ENCODE measurements at regions not wholly inside any gene's neighbourhood (a gene's known extent, or its start where the extent isn't known, plus 50 kb on each side); places are given as distances from the start of the nearest gene placed in this dataset.
A peak's percentile ranks its signal among the peaks of the same experiment; 100 is the strongest.

DNA sequence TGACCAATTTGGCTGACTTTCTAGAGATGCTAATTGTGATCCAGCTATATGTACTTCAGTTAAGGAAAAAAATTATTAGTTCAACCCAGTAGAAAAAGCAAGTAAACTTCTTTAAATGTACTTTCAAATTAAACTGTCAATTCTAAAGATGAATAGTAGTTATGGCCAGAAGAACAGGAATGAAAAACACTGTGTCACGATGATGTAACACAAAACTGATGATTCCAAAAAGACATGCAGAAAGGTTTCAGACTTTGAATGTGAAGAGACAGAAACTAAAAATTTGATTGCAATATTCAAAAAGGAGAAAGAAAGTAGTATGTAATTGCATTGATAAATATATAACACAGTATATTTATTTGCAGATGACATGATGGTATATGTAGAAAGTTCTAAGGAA lies 127.3 kb upstream of the NR4A3 start:
- no peak for DNase-seq
- Mint-ChIP-seq H3K9me3 (no peaks in the 10 kb centered on the region), H3K4me3 (no peak overlapping the region), H3K36me3 (ENCODE audit: low read depth) (no peaks in the 10 kb centered on the region), H3K4me1 (no peaks in the 10 kb centered on the region), H3K27me3 (peaks cover 14% of the 10 kb centered on the region), H3K27ac (no peak overlapping the region)
- ChIA-PET POLR2A (no interaction called here), CTCF (no interaction called here)

DNA sequence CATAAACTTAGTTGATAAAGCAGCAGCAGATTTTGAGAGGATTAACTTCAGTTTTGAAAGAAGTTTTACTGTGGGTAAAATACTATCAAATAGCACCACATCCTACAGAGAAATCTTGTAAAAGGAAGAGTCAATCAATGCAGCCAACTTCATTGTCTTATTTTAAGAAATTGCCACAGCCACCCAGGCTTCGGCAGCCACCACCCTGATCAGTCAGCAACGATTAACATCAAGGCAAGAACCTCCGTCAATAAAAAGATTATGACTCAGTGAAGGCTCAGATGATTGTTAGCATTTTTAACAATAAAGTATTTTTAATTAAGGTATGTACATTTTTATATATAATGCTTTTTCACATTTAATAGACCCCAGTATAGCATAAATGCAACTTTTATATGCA lies 122.3 kb upstream of the NR4A3 start:
- Mint-ChIP-seq H3K36me3 (ENCODE audit: low read depth) (no peaks in the 10 kb centered on the region), H3K4me1 (no peaks in the 10 kb centered on the region), H3K9me3 (no peaks in the 10 kb centered on the region), H3K27ac (no peak overlapping the region), H3K4me3 (no peak overlapping the region), H3K27me3 (peaks cover 12% of the 10 kb centered on the region)
- POLR2A ChIA-PET: no interaction called here
- DNase-seq: no peak
- CTCF ChIA-PET: no interaction called here

DNA sequence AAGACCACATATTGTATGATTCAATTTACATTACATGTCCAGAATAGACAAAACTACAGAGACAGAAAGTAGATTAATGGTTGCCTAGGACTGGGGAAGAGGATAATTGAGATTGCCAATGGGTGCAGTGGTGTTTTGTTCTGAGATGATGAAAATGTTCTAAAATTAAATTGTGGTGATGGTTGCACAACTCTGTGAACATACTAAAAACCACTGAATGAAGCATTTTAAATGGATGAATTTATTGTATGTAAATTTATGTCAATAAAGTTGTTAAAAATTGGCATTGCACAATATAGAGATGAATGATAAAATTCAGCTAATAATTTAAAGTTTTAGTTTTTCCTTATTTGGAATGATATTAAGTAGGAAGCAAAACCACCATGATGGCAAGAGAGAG lies 109.5 kb upstream of the NR4A3 start:
- H3K4me1 Mint-ChIP-seq: no peaks in the 10 kb centered on the region
- no peaks in the 10 kb centered on the region for H3K27me3 Mint-ChIP-seq
- POLR2A ChIA-PET: interaction anchor here (0.7 kb wide), 1 partner anchor 113 kb away, joined by 3 read pairs; no protein-coding TSS in a partner anchor
- H3K36me3 Mint-ChIP-seq (ENCODE audit: low read depth): no peaks in the 10 kb centered on the region
- no peak for DNase-seq
- no peak overlapping the region for H3K27ac Mint-ChIP-seq
- CTCF ChIA-PET: no interaction called here
- no peak overlapping the region for H3K4me3 Mint-ChIP-seq
- no peaks in the 10 kb centered on the region for H3K9me3 Mint-ChIP-seq

DNA sequence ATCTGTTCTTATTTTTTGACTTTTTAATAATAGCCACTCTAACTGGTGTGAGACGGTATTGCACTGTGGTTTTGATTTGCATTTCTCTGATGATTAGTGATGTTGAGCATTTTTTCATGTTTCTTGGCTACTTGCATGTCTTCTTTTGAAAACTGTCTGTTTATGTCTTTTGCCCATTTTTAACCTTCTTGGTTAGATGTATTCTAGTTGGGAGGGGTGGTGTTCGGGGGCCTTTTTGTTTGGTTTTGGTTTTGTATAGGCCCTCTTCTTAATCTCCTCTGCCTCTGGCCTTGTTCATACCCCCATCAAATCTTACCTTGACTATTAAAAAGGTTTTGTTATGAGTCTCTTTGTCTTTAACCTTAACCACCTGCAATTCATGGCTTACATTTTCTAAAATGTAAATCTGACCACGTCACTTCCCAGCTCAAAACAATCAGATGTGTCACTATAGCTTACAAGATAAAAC lies 107.8 kb upstream of the NR4A3 start:
- Mint-ChIP-seq H3K27me3 (no peaks in the 10 kb centered on the region), H3K4me3 (no peak overlapping the region), H3K27ac (no peak overlapping the region), H3K9me3 (no peaks in the 10 kb centered on the region), H3K36me3 (ENCODE audit: low read depth) (no peaks in the 10 kb centered on the region), H3K4me1 (no peaks in the 10 kb centered on the region)
- CTCF ChIA-PET: interaction anchor here (0.6 to 0.7 kb wide), 2 partner anchors 225 to 424 kb away, joined by 3 read pairs; no protein-coding TSS in a partner anchor
- DNase-seq: no peak
- POLR2A ChIA-PET: no interaction called here

DNA sequence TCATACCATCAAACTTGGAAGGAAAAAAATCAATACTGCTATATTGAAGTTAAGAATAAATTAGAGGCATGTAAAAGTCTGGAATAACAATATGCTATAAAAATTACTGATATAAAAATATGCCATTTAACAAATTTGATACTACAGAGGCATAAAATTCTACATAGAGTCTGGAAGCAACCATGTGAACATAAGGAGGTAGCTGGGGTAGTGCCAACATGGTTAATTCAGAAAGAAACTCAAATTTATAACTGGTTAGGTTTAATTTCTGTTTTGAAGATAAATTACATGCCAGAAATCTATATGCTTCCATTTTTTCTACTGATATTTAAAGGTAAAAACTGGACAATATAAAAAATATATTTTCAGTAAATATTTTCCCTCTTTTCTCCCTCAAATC lies 103.1 kb upstream of the NR4A3 start:
- H3K4me1 Mint-ChIP-seq: peaks cover 35% of the 10 kb centered on the region
- no peaks in the 10 kb centered on the region for H3K9me3 Mint-ChIP-seq
- ChIA-PET POLR2A (no interaction called here), CTCF (no interaction called here)
- H3K4me3 Mint-ChIP-seq: no peak overlapping the region
- no peaks in the 10 kb centered on the region for H3K36me3 Mint-ChIP-seq (ENCODE audit: low read depth)
- H3K27me3 Mint-ChIP-seq: no peaks in the 10 kb centered on the region
- H3K27ac Mint-ChIP-seq: no peak overlapping the region
- DNase-seq: no peak

DNA sequence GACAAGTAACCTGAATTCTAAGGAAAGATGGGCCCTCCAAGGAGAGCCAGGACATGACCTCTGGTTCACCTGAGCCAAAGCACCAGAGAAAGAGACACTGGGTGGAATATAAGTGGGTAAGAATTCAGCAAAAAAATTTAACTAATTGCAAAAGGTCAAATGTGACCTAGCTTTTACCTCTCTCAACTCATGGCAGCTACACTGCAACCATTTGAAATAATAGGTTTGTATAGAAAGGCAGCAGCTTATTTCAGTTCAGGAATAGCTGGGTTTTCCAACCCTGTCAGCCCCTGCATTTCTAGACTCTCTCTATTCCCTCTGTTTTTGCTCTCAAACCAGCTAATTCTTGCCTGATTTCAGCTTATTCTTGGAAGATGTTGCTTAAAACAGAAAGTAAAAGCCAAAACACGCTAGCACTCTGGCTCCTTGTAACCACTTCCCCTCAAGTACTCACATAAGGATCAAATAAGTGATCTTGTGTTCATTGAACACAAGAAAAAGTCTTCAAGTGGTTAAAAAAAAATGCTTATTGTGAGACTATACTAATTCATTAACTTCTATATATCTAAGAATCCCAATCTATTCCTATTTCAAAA lies 101.1 kb upstream of the NR4A3 start:
- Mint-ChIP-seq H3K36me3 (ENCODE audit: low read depth) (no peaks in the 10 kb centered on the region), H3K4me1 (peaks cover 35% of the 10 kb centered on the region), H3K9me3 (no peaks in the 10 kb centered on the region), H3K27me3 (no peaks in the 10 kb centered on the region), H3K27ac (peak overlapping the region; percentile 89), H3K4me3 (peak overlapping the region; percentile 55)
- CTCF ChIA-PET: interaction anchor here (0.6 to 1.2 kb wide), 2 partner anchors 34 to 623 kb away, joined by 3 read pairs; no protein-coding TSS in a partner anchor
- POLR2A ChIA-PET: interaction anchor here (0.8 kb wide), 1 partner anchor 42 kb away, joined by 3 read pairs; no protein-coding TSS in a partner anchor
- DNase-seq: peak; percentile 42

DNA sequence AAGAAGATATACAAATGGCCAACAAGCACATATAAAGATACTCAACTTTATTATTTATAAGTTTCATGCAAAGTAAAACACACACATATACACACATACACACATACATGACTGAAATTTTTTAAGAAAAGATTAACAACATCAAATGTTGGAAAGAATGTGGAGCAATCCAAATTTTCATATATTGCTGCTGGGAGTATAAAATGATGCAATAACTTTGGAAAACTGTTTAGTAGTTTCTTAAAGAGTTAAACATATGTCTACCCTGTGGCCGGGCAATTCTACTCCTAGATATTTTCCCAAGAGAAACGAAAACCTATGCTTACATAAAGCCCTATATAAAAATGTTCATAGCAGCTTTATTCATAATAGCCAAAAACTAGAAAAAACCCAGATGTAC lies 99.8 kb upstream of the NR4A3 start:
- DNase-seq: no peak
- ChIA-PET CTCF (no interaction called here), POLR2A (interaction anchor here (0.5 kb wide), 1 partner anchor 497 kb away, joined by 6 read pairs; no protein-coding TSS in a partner anchor)
- H3K27me3 Mint-ChIP-seq: no peaks in the 10 kb centered on the region
- no peak overlapping the region for H3K4me3 Mint-ChIP-seq
- no peak overlapping the region for H3K27ac Mint-ChIP-seq
- H3K4me1 Mint-ChIP-seq: peaks cover 35% of the 10 kb centered on the region
- H3K36me3 Mint-ChIP-seq (ENCODE audit: low read depth): no peaks in the 10 kb centered on the region
- H3K9me3 Mint-ChIP-seq: no peaks in the 10 kb centered on the region

DNA sequence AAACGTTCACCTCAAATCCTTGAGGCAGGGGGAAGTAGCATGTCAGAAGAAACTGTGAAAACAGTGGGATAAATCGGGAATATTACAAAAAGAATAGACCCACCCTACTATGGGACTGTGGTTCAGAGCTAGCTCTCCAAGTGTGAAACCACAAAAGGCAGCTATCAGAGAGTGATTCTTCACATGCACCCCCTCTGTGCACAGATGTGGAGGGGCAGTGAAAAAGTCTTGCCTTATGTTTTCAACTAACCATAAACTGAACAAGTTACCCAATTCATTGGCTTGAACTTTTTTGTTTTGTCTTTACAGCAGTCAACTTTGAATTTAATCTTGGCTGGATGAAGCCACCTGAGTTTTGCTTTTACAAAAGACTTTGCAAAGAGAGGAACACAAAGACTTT lies 98.8 kb upstream of the NR4A3 start:
- H3K27me3 Mint-ChIP-seq: no peaks in the 10 kb centered on the region
- no peak overlapping the region for H3K27ac Mint-ChIP-seq
- peaks cover 35% of the 10 kb centered on the region for H3K4me1 Mint-ChIP-seq
- no peak overlapping the region for H3K4me3 Mint-ChIP-seq
- CTCF ChIA-PET: no interaction called here
- no peaks in the 10 kb centered on the region for H3K9me3 Mint-ChIP-seq
- DNase-seq: no peak
- H3K36me3 Mint-ChIP-seq (ENCODE audit: low read depth): no peaks in the 10 kb centered on the region
- POLR2A ChIA-PET: no interaction called here

DNA sequence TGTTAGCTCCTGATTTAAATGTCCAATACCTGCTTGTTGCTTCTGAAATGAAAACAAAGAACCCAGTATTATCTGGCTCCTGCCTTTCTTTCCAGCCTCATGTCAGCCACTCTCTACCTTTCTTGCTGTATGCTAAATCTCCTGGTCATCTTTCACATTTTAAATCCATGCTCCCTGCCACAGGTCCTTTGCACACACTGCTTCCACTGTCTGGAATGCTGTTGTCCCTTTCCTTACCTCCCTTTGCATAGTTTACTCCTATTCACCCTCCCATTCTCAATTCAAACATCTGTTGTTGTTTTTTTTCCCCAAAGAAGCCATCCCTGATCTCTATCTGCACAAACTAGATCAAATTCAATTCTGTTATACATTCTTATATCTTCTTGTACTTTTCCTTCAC lies 97.0 kb upstream of the NR4A3 start:
- Mint-ChIP-seq H3K9me3 (no peaks in the 10 kb centered on the region), H3K36me3 (ENCODE audit: low read depth) (no peaks in the 10 kb centered on the region), H3K4me3 (no peak overlapping the region), H3K4me1 (peaks cover 30% of the 10 kb centered on the region), H3K27ac (no peak overlapping the region), H3K27me3 (no peaks in the 10 kb centered on the region)
- ChIA-PET CTCF (no interaction called here), POLR2A (no interaction called here)
- no peak for DNase-seq

DNA sequence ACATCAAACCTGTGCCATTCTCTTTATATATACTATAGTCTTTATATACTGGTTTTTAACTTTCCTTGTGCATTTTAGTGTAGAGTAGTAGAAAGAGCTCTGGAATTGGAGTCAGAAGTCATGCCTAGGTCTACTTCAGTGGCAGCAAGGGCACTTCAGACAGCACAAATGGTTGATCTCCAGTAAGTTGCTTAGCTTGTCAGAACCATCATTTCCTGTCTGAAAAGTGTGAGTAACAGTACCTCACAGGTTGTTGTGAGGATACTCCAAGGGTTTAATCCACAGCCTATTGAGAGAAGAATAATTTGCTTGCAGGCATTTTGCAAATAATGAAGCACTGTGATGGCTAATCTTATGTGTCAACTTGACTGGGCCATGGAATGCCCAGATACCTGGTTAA lies 95.8 kb upstream of the NR4A3 start:
- Mint-ChIP-seq H3K4me1 (peaks cover 18% of the 10 kb centered on the region), H3K27me3 (no peaks in the 10 kb centered on the region), H3K36me3 (ENCODE audit: low read depth) (no peaks in the 10 kb centered on the region), H3K27ac (no peak overlapping the region), H3K9me3 (no peaks in the 10 kb centered on the region), H3K4me3 (no peak overlapping the region)
- DNase-seq: no peak
- ChIA-PET CTCF (interaction anchor here (0.5 kb wide), 1 partner anchor 518 kb away, joined by 4 read pairs; no protein-coding TSS in a partner anchor), POLR2A (no interaction called here)

DNA sequence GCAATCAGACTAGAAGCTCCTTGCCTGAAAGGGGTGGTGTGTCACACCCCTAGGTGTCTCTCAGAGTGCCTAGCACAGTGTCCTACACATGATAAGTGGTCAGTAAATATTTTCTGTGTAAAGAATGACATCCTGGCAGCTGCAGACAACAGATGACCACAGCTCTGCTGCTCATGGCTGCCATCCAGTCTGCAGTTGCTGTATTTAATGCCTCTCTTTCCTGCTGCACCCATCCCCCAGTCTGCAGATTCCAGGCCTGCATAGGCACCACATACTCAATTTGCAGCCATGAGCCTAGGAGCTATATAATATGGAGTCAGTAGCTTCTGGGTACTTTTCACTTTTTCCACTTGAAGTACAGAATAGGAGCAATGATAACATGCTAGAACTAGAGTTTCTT lies 94.9 kb upstream of the NR4A3 start:
- CTCF ChIA-PET: no interaction called here
- POLR2A ChIA-PET: no interaction called here
- Mint-ChIP-seq H3K4me1 (peaks cover 14% of the 10 kb centered on the region), H3K36me3 (ENCODE audit: low read depth) (no peaks in the 10 kb centered on the region), H3K27me3 (no peaks in the 10 kb centered on the region), H3K27ac (no peak overlapping the region), H3K4me3 (no peak overlapping the region), H3K9me3 (no peaks in the 10 kb centered on the region)
- no peak for DNase-seq

DNA sequence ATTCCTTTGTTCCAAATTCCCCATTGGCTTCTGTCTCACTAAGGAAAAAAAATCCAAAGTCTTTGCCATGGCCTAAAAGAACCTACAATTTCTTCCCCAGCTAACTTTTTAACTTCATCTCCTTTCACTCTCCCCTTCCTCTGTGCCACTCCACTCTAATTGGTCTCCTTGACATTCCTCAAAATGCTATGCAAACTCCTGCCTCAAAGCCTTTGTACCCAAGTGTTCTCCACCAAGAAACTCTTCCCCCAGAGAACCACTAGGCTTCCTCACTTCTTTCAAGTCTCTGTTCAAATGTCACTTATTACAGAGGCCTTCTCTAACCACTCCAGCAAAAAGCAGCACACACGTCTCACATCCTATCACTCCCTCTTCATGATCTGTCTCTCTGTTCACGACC lies 91.6 kb upstream of the NR4A3 start:
- ChIA-PET CTCF (no interaction called here), POLR2A (no interaction called here)
- Mint-ChIP-seq H3K9me3 (no peaks in the 10 kb centered on the region), H3K27ac (no peak overlapping the region), H3K4me3 (no peak overlapping the region), H3K36me3 (ENCODE audit: low read depth) (no peaks in the 10 kb centered on the region), H3K27me3 (peaks cover 13% of the 10 kb centered on the region), H3K4me1 (peaks cover 4% of the 10 kb centered on the region)
- no peak for DNase-seq

DNA sequence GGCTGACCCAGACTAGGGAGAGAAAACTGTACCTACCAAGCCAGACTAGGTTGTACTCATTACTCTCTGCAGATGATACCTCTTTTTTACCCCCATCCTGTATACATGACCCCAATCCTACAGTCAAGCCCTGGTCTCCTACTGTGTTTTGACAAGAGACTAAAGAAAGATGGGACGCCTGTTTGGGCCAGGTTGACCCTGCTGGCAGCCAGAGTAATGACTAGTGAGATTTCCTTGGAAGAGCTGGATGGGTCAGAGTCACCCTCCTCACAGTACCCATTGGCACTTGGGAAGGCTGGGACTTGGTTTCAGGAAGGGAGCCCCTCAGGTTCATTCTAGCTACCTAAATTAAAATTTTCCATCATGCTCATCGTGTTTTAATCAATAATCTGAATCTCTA lies 89.7 kb upstream of the NR4A3 start:
- Mint-ChIP-seq H3K4me1 (peaks cover 4% of the 10 kb centered on the region), H3K4me3 (no peak overlapping the region), H3K27ac (no peak overlapping the region), H3K27me3 (peaks cover 18% of the 10 kb centered on the region), H3K36me3 (ENCODE audit: low read depth) (no peaks in the 10 kb centered on the region), H3K9me3 (no peaks in the 10 kb centered on the region)
- POLR2A ChIA-PET: no interaction called here
- no peak for DNase-seq
- CTCF ChIA-PET: no interaction called here

DNA sequence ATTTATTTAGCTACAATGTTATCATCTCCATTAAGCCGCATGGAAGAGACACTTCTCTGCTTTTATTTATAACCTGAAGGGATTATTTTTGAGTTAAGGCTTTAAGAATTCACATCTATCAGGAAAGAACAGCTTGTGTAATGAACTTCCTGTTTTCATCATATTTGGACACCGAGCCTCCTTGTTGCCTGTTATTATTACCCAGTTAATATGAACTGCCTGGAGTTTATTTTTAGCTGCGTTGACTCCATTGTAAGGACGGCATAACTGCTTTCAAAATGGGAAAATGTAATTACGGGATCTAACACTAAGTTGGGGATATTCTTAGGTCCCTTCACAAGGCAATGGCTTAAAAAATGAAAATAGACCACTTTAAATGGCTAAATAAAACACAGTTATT lies 89.0 kb upstream of the NR4A3 start:
- Mint-ChIP-seq H3K4me1 (peaks cover 4% of the 10 kb centered on the region), H3K27ac (no peak overlapping the region), H3K9me3 (no peaks in the 10 kb centered on the region), H3K36me3 (ENCODE audit: low read depth) (no peaks in the 10 kb centered on the region), H3K4me3 (no peak overlapping the region), H3K27me3 (peaks cover 25% of the 10 kb centered on the region)
- ChIA-PET CTCF (interaction anchor here (0.5 kb wide), 1 partner anchor 768 kb away, joined by 3 read pairs; no protein-coding TSS in a partner anchor), POLR2A (no interaction called here)
- DNase-seq: no peak

Measured in activated CD4-positive, alpha-beta T cell treated with anti-CD3 and anti-CD28 coated beads, Interleukin-2, amount 10 ng/mL, durations not matched to agents 7 days and 5 days (primary cell).